ENCODE measurements at regions not wholly inside any gene's neighbourhood (a gene's known extent, or its start where the extent isn't known, plus 50 kb on each side); places are given as distances from the start of the nearest gene placed in this dataset.

DNA sequence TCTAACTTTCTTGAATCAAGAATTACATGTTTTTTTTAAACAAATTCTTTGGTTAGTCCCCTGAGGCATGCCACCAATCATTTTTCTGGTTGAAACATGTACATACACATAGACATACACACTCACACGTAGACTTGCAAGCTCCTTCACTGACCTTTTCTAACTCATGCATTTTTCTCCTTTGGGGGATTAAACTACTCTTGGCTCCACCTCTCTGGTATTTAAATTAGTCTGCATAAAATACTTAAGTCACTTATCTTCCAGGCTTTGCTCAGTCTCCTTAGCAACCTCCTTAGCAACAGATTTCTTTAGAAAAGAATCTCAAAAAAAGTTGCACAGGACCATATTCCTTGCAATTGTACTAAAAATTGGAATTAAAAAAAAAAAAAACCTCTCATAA is 440.9 kb upstream of the LRRC7 start:
- DNase-seq (ENCODE audit: low read depth): no peak
- no peak overlapping the region for H3K4me3 ChIP-seq (ENCODE audit: low read depth, low read length)
- no peak for TF ChIP-seq CTCF (conservative IDR thresholded peaks at IDR 0.05; ENCODE audit: low read depth, low read length)

DNA sequence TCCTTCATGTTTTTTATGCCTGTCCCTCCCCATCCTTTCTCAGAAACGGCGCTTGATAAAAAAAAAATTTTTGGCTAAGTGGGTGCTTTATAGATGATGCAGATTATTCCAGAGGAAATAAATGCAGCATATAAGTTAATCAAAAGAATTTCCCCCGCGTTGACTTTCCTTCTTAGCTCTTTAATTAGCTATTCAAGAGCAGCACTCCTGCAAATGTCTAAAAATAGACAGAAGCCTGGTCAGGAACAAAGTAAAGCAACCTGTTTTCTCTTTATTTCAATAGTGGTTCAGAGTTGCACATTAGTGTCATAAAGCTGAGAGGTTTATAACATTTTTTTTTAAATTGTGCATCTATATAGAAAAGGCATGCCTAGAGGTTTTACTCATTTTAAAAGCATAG is 439.5 kb upstream of the LRRC7 start:
- H3K4me3 ChIP-seq (ENCODE audit: low read depth, low read length): no peak overlapping the region
- no peak for DNase-seq (ENCODE audit: low read depth)
- TF ChIP-seq CTCF (conservative IDR thresholded peaks at IDR 0.05; ENCODE audit: low read depth, low read length): no peak

- DNase-seq (ENCODE audit: low read depth): no peak
- TF ChIP-seq CTCF (conservative IDR thresholded peaks at IDR 0.05; ENCODE audit: low read depth, low read length): no peak
- no peak overlapping the region for H3K4me3 ChIP-seq (ENCODE audit: low read depth, low read length)
These were observed 438.2 kb upstream of the LRRC7 start for GRCh38 chr1:69129538-69129937.

- no peak for DNase-seq (ENCODE audit: low read depth)
- no peak for TF ChIP-seq CTCF (conservative IDR thresholded peaks at IDR 0.05; ENCODE audit: low read depth, low read length)
- H3K4me3 ChIP-seq (ENCODE audit: low read depth, low read length): no peak overlapping the region
These were observed 429.6 kb upstream of the LRRC7 start for GRCh38 chr1:69138172-69138571.

GRCh38 chr1:69139007-69139406 is 428.7 kb upstream of the LRRC7 start:
- no peak for TF ChIP-seq CTCF (conservative IDR thresholded peaks at IDR 0.05; ENCODE audit: low read depth, low read length)
- no peak overlapping the region for H3K4me3 ChIP-seq (ENCODE audit: low read depth, low read length)
- DNase-seq (ENCODE audit: low read depth): no peak

GRCh38 chr1:69146303-69146702 is 421.4 kb upstream of the LRRC7 start:
- no peak overlapping the region for H3K4me3 ChIP-seq (ENCODE audit: low read depth, low read length)
- no peak for TF ChIP-seq CTCF (conservative IDR thresholded peaks at IDR 0.05; ENCODE audit: low read depth, low read length)
- no peak for DNase-seq (ENCODE audit: low read depth)

DNA sequence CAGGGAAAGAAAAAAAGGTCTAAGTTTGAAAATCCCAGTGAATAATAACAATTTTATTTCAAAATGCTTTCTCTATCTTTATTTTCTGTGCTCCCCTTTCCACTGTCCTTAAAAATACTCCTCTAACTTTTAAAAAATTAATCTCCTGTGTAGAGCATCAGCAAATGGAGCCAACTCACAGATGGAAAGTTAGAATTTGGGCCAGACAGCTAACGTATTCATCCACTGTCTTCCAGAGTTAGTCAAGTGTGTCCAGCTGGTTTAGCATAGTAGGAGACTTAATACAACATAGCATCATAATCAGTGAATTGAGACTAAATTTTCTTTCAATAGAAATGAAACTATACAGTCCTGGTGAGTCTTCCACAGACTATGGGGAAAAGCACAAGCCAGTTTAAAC is 419.0 kb upstream of the LRRC7 start:
- no peak for DNase-seq (ENCODE audit: low read depth)
- no peak overlapping the region for H3K4me3 ChIP-seq (ENCODE audit: low read depth, low read length)
- no peak for TF ChIP-seq CTCF (conservative IDR thresholded peaks at IDR 0.05; ENCODE audit: low read depth, low read length)
